ENCODE measurements at regions not wholly inside any gene's neighbourhood (a gene's known extent, or its start where the extent isn't known, plus 50 kb on each side); places are given as distances from the start of the nearest gene placed in this dataset.

GRCh38 chr6:130575971-130576370, 210.2 kb downstream of the TMEM200A start:
- TF ChIP-seq EZH2 (IDR thresholded peaks at IDR 0.05; ENCODE audit: low read length, missing control alignments): no peak
- no peak for TF ChIP-seq CTCF (conservative IDR thresholded peaks at IDR 0.05 in 1 of 2, IDR thresholded peaks at IDR 0.05 in 1 of 2; ENCODE audit: low read depth in 1 of 2, low read length in 2 of 2)
- Histone ChIP-seq H3K4me2 (ENCODE audit: extremely low read depth, insufficient read depth, low read length) (no peak overlapping the region), H3K9me3 (ENCODE audit: control insufficient read depth, insufficient read depth, low read depth, low read length) (no peaks in the 10 kb centered on the region), H3K27ac (ENCODE audit: insufficient read depth, low read length) (no peak overlapping the region), H3K4me1 (ENCODE audit: control insufficient read depth, extremely low read depth, insufficient read depth, low read length) (no peaks in the 10 kb centered on the region), H3K36me3 (ENCODE audit: control insufficient read depth, insufficient read depth, low read length) (no peaks in the 10 kb centered on the region), H4K20me1 (ENCODE audit: control insufficient read depth, extremely low read depth, insufficient read depth, low read length) (no peaks in the 10 kb centered on the region), H3K4me3 (replicated peaks in 1 of 4; ENCODE audit: control extremely low read depth in 1 of 4, insufficient read depth in 1 of 4, low read depth in 3 of 4, low read length in 4 of 4) (no peak overlapping the region), H3K79me2 (ENCODE audit: control insufficient read depth, insufficient read depth, low read length) (no peaks in the 10 kb centered on the region), H3K27me3 (ENCODE audit: control insufficient read depth, insufficient read depth, low read length) (no peaks in the 10 kb centered on the region), H3K9ac (ENCODE audit: insufficient read depth, low read length) (no peak overlapping the region), H2AFZ (ENCODE audit: low read length) (no peak overlapping the region)
- no peak for DNase-seq (ENCODE audit: low read depth in 2 of 2)

GRCh38 chr6:130577178-130577919, 211.5 kb downstream of the TMEM200A start:
- H3K27me3 ChIP-seq (ENCODE audit: control insufficient read depth, insufficient read depth, low read length): no peaks in the 10 kb centered on the region
- no peaks in the 10 kb centered on the region for H3K79me2 ChIP-seq (ENCODE audit: control insufficient read depth, insufficient read depth, low read length)
- no peak overlapping the region for H3K9ac ChIP-seq (ENCODE audit: insufficient read depth, low read length)
- H3K4me1 ChIP-seq (ENCODE audit: control insufficient read depth, extremely low read depth, insufficient read depth, low read length): no peaks in the 10 kb centered on the region
- H4K20me1 ChIP-seq (ENCODE audit: control insufficient read depth, extremely low read depth, insufficient read depth, low read length): no peaks in the 10 kb centered on the region
- no peak for TF ChIP-seq CTCF (conservative IDR thresholded peaks at IDR 0.05 in 1 of 2, IDR thresholded peaks at IDR 0.05 in 1 of 2; ENCODE audit: low read depth in 1 of 2, low read length in 2 of 2)
- TF ChIP-seq EZH2 (IDR thresholded peaks at IDR 0.05; ENCODE audit: low read length, missing control alignments): no peak
- no peaks in the 10 kb centered on the region for H3K9me3 ChIP-seq (ENCODE audit: control insufficient read depth, insufficient read depth, low read depth, low read length)
- H2AFZ ChIP-seq (ENCODE audit: low read length): no peak overlapping the region
- H3K4me3 ChIP-seq (replicated peaks in 1 of 4; ENCODE audit: control extremely low read depth in 1 of 4, insufficient read depth in 1 of 4, low read depth in 3 of 4, low read length in 4 of 4): no peak overlapping the region
- H3K27ac ChIP-seq (ENCODE audit: insufficient read depth, low read length): no peak overlapping the region
- H3K36me3 ChIP-seq (ENCODE audit: control insufficient read depth, insufficient read depth, low read length): no peaks in the 10 kb centered on the region
- no peak for DNase-seq (ENCODE audit: low read depth in 2 of 2)
- H3K4me2 ChIP-seq (ENCODE audit: extremely low read depth, insufficient read depth, low read length): no peak overlapping the region

- H3K4me3 ChIP-seq (replicated peaks in 1 of 4; ENCODE audit: control extremely low read depth in 1 of 4, insufficient read depth in 1 of 4, low read depth in 3 of 4, low read length in 4 of 4): no peak overlapping the region
- H3K79me2 ChIP-seq (ENCODE audit: control insufficient read depth, insufficient read depth, low read length): no peaks in the 10 kb centered on the region
- no peak overlapping the region for H3K27ac ChIP-seq (ENCODE audit: insufficient read depth, low read length)
- DNase-seq (ENCODE audit: low read depth in 2 of 2): no peak
- H3K4me2 ChIP-seq (ENCODE audit: extremely low read depth, insufficient read depth, low read length): no peak overlapping the region
- H2AFZ ChIP-seq (ENCODE audit: low read length): no peak overlapping the region
- H4K20me1 ChIP-seq (ENCODE audit: control insufficient read depth, extremely low read depth, insufficient read depth, low read length): no peaks in the 10 kb centered on the region
- H3K27me3 ChIP-seq (ENCODE audit: control insufficient read depth, insufficient read depth, low read length): no peaks in the 10 kb centered on the region
- H3K9ac ChIP-seq (ENCODE audit: insufficient read depth, low read length): no peak overlapping the region
- no peaks in the 10 kb centered on the region for H3K9me3 ChIP-seq (ENCODE audit: control insufficient read depth, insufficient read depth, low read depth, low read length)
- no peak for TF ChIP-seq EZH2 (IDR thresholded peaks at IDR 0.05; ENCODE audit: low read length, missing control alignments)
- no peak for TF ChIP-seq CTCF (conservative IDR thresholded peaks at IDR 0.05 in 1 of 2, IDR thresholded peaks at IDR 0.05 in 1 of 2; ENCODE audit: low read depth in 1 of 2, low read length in 2 of 2)
- H3K36me3 ChIP-seq (ENCODE audit: control insufficient read depth, insufficient read depth, low read length): no peaks in the 10 kb centered on the region
- no peaks in the 10 kb centered on the region for H3K4me1 ChIP-seq (ENCODE audit: control insufficient read depth, extremely low read depth, insufficient read depth, low read length)
Observed at GRCh38 chr6:130578713-130579112, 212.9 kb downstream of the TMEM200A start.
